GM19035 (cell line): ENCODE measurements at regions not wholly inside any gene's neighbourhood (a gene's known extent, or its start where the extent isn't known, plus 50 kb on each side); places are given as distances from the start of the nearest gene placed in this dataset.

Source experiments
- ATAC-seq: cut with Tn5 transposase; IDR thresholded peaks from one replicate; pipeline ENCODE4 v1.9.1; 2021; ENCODE audit not compliant: unreplicated experiment

DNA sequence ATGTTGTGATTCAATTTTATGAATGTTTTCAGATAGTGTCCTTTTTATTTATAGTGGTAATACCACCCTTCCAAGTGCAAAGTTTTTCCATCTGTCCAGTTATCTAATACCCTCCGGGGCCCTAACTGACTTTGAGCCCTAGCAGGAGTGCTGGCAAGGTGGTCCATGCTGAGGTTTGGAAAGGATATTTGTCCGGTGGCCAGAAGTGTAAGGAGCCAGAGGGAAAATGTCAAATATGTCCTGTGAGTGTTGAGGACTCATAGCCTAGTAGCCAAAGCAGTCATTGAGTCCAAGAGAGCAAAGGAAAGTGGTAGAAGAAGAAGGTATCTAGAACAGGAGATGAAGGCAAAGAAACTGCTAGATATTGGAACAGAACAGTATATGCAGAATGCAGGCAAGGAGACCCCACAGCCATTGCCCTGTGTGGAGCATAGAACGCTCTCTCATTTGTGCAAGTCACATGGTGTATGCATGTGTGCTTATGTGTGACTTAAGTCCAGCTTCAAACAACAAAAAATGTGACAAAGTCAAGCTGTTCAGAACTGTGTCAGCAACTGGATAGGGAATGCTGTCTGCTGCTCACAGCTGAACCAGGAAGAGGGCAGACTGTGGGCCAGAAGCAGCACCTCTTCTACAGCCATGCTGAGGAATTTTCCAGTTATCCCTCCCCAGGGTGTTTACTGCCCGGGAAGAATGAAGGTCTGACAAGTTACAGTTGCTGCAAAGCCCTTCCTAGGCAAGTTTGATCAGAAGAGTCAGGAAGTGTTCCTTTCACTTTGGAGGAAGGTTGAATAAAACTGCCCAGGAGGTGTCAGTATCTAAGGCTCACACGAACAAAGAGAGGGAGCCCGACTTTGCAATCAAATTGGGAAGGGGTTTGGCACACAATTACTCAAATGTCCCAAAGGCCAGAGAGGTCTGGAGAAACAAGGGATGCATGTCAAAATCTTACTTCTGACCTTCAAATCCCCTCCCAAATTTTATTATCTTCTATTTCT lies 463.3 kb upstream of the DMAC1 start:
- no peak for ATAC-seq

- no peak for ATAC-seq
Observed at GRCh38 chr9:8261737-8262136, 462.2 kb upstream of the DMAC1 start.

- ATAC-seq = no peak
Observed at GRCh38 chr9:8259028-8259427, 459.4 kb upstream of the DMAC1 start.

GRCh38 chr9:8256880-8257279 lies 457.3 kb upstream of the DMAC1 start:
- ATAC-seq = no peak

DNA sequence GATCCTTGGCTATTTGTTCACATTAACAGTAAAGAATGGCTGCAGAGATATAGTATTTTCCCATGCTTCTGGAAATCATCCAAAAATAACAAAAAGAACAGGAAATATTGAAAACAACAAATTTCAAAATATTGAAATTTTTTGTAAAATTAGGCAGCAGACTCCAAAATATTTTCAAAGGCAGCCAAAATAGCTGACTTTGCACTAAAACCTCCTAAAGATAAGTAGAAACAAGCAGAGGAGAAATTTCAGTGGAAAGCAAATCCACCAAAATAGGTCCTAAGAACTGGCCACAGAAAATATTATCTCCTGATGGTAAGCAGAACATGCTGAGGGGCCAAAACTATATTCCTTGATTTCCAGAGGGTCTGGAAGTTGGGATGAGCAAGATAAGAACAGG lies 456.3 kb upstream of the DMAC1 start:
- no peak for ATAC-seq

DNA sequence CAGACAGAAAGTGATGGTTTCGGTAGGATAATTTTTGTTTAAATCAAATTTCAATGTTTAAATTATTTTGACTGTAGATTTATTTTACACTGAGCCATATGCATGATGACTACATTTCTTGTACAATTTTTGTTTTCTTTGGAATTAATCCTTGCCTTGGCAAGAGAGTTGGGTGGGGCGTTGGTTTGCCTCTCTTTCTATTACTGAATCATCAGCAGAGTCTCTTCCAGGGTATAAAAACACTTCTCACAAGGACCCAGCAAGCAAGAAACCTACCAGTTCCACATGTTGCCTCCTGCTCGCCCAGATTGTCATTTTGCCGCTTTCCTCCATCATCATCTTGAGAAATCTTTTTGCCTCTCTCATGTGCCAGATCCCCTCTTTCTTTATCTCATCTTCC lies 455.0 kb upstream of the DMAC1 start:
- no peak for ATAC-seq

- ATAC-seq = no peak
Observed at GRCh38 chr9:8252445-8252844, 452.9 kb upstream of the DMAC1 start.

- ATAC-seq = no peak
Observed at GRCh38 chr9:8251566-8251965, 452.0 kb upstream of the DMAC1 start.

DNA sequence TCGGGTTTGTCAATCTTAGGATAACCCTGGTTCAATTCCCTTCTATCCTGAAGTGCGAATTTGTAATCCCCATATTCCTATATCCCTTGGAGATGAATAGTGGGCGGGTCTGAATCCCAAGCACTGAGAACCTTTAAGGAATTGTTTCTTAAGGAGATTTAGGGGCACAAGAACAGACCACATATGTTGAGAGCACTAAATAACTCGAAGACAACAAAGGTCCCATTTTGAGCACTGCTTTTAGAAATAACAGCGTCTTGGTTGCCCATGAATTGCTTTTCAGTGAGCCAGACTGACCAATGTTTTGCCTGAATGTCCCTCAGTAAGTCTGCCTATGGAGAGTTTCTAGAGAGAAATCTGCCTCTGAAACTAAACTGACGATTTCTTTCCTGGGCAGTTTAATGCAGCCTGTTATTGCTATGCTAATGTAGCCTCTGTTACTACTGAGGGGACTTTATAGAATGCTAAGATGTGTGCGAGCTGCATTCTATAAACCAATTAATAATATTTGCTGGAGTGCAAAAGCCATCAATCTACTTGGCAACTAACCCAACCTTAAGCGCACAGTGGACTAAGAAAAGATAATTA lies 445.0 kb upstream of the DMAC1 start:
- ATAC-seq = no peak

DNA sequence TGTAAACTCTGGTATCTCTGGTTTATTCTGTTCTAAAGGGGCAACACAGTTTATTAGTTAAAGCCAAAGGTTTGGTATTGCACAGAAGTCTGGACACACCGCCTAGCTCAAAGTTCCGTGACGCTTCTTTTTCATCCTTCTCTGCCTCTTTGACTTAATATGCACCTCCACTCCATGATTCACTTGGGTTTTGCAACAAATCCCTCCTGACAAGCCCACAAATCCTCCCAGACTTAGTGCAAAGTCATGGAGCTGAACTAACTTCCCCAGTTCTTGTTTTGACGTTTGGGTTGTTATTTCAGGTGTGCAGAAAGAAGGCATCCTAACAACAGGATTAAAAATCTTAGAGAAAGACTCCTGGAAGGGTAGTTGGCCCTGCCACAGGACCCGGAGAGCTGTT lies 441.6 kb upstream of the DMAC1 start:
- ATAC-seq = no peak

- ATAC-seq = no peak
Observed at GRCh38 chr9:8237096-8237495, 437.5 kb upstream of the DMAC1 start.

- no peak for ATAC-seq
Observed at GRCh38 chr9:8235489-8235888, 435.9 kb upstream of the DMAC1 start.

- no peak for ATAC-seq
Observed at GRCh38 chr9:8234316-8234715, 434.7 kb upstream of the DMAC1 start.

GRCh38 chr9:8232726-8233125 lies 433.1 kb upstream of the DMAC1 start:
- no peak for ATAC-seq

DNA sequence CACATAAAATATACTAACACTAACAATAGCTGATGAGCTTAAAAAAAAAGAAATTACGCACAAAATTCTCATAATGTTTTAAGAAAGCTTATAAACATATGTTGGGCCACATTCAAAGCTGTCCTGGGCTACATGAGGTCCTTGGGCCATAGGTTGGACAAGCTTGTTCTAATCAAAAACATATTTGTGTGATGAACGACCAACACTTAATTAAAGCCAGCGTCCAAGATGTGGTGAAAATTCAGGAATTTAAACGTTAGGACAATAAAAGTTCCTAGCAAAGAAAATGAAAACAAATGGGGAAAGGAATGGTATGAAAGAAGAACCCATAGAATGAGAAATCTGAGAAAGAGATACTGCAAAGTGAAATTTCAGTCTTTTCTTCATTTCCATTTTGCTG lies 429.6 kb upstream of the DMAC1 start:
- ATAC-seq = no peak

GRCh38 chr9:8224381-8224801 lies 424.8 kb upstream of the DMAC1 start:
- ATAC-seq = no peak

DNA sequence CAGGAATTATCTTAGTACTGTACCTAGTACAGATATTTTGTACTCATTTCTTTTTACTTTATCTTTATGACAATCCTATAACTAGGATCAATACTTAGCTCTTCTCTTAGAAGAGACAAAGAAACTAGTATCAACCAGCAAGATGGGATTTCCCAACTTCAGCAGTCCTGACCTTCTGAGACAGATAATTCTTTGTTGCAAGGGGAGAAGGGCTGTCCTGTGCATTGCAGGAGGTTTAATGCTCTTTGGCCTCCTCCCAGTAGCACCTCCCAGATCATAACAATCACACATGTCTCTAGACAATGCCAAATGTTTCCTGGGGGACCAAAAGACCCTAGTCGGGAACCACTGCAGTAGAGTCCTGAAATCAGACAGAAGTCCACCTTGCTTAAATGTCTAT lies 424.3 kb upstream of the DMAC1 start:
- no peak for ATAC-seq

DNA sequence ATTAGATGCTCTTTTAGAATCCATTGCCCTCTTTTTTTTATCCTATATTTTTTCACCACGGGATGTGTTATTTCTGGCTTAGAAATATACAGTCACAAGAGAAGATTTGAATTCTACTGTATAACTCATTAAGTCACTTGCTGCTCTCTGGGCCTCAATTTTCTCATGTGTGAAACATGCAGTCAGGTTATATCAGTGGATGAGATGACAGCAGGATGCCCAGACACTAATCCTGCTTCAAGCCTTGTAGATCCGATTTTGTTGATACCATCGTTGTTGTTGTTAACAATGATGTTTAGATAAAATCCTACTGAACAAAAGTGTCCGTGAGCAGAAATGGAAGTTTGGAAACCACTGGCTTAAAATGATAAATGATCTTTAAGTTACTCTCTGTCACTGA lies 421.9 kb upstream of the DMAC1 start:
- no peak for ATAC-seq

GRCh38 chr9:8208465-8208864 lies 408.9 kb upstream of the DMAC1 start:
- ATAC-seq = no peak

- no peak for ATAC-seq
Observed at GRCh38 chr9:8207596-8207995, 408.0 kb upstream of the DMAC1 start.

GRCh38 chr9:8206720-8207119 lies 407.1 kb upstream of the DMAC1 start:
- ATAC-seq = no peak

GRCh38 chr9:8205576-8205975 lies 406.0 kb upstream of the DMAC1 start:
- ATAC-seq = no peak
